Mucosa of descending colon (tissue), 3 donors: ENCODE measurements at regions not wholly inside any gene's neighbourhood (a gene's known extent, or its start where the extent isn't known, plus 50 kb on each side); places are given as distances from the start of the nearest gene placed in this dataset.

Source experiments
- ATAC-seq: fragments of 200-7000 bp; cut with Tn5 transposase; one replicate; pipeline ENCODE4 v1.9.1; 2020; ENCODE audit warnings: mild to moderate bottlenecking, moderate library complexity
- DNase-seq, 3 donors: peaks; one replicate each; pipeline ENCODE4 v3.0.0-alpha.2; 2020
- H3K36me3 ChIP-seq: fragments of 200-600 bp; one replicate; pipeline ENCODE4 v1.8.0; 2021; ENCODE audit warnings: low read depth, mild to moderate bottlenecking
- H3K4me1 ChIP-seq: fragments of 200-600 bp; one replicate; pipeline ENCODE4 v1.8.0; 2021; ENCODE audit warnings: low read depth, mild to moderate bottlenecking
- H3K4me3 ChIP-seq: fragments of 200-600 bp; one replicate; pipeline ENCODE4 v1.8.0; 2021; ENCODE audit warnings: mild to moderate bottlenecking
- H3K9me3 ChIP-seq: fragments of 200-600 bp; one replicate; pipeline ENCODE4 v1.8.0; 2021; ENCODE audit warnings: mild to moderate bottlenecking
- intact Hi-C, 2 donors: fragments of 100-400 bp; cut with DNase I in 1 of 2; cut with micrococcal nuclease in 1 of 2; formaldehyde crosslinking; loops; one replicate each; pipeline versions ENCODE4 v1.11.0 to v1.11.1; 2022; cut with DNase I, micrococcal nuclease
- TF ChIP-seq, protein P1 (sequence below): fragments of 200-600 bp; IDR thresholded peaks from one replicate; pipeline ENCODE4 v1.8.0; 2022; ENCODE audit warnings: antibody characterized with exemption, mild to moderate bottlenecking
- donor health status: DM: no; HTN: no; CAD: no; lungs with moderate emphysema.
- donor health status: DM: no; HTN: no; CAD: no.
- donor health status: DM: no; HTN: yes; CAD: no.

DNA sequence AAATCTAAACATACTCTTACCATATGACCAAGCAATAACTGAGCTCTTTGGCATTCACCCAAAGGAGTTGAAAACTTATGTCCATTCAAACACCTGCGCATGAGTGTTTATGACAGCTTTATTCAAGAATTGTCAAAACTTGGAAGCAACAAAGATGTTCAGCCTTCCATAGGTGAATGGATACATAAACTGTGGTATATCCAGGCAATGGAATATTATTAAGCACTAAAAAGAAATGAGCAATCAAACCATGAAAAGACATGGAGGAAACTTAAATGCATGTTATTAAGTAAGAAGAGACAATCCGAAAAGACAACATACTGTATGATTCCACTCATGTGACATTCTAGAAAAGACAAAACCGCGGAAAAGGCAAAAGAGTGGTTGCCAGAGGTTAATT is 312.0 kb upstream of the TMC3 start:
- TF ChIP-seq, protein P1, sequence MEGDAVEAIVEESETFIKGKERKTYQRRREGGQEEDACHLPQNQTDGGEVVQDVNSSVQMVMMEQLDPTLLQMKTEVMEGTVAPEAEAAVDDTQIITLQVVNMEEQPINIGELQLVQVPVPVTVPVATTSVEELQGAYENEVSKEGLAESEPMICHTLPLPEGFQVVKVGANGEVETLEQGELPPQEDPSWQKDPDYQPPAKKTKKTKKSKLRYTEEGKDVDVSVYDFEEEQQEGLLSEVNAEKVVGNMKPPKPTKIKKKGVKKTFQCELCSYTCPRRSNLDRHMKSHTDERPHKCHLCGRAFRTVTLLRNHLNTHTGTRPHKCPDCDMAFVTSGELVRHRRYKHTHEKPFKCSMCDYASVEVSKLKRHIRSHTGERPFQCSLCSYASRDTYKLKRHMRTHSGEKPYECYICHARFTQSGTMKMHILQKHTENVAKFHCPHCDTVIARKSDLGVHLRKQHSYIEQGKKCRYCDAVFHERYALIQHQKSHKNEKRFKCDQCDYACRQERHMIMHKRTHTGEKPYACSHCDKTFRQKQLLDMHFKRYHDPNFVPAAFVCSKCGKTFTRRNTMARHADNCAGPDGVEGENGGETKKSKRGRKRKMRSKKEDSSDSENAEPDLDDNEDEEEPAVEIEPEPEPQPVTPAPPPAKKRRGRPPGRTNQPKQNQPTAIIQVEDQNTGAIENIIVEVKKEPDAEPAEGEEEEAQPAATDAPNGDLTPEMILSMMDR = no peak
- Histone ChIP-seq H3K36me3 (no peaks in the 10 kb centered on the region), H3K4me1 (no peaks in the 10 kb centered on the region), H3K9me3 (peaks cover 2% of the 10 kb centered on the region), H3K4me3 (no peak overlapping the region)
- ATAC-seq = no peak
- DNase-seq = no peak
- intact Hi-C loops = no loop called here

- TF ChIP-seq, protein P1 = no peak
- DNase-seq (no peak), ATAC-seq (no peak)
- Histone ChIP-seq H3K9me3 (peaks cover 2% of the 10 kb centered on the region), H3K36me3 (no peaks in the 10 kb centered on the region), H3K4me1 (no peaks in the 10 kb centered on the region), H3K4me3 (no peak overlapping the region)
- intact Hi-C loops = no loop called here
Observed at GRCh38 chr15:81685237-81685636, 311.2 kb upstream of the TMC3 start.

DNA sequence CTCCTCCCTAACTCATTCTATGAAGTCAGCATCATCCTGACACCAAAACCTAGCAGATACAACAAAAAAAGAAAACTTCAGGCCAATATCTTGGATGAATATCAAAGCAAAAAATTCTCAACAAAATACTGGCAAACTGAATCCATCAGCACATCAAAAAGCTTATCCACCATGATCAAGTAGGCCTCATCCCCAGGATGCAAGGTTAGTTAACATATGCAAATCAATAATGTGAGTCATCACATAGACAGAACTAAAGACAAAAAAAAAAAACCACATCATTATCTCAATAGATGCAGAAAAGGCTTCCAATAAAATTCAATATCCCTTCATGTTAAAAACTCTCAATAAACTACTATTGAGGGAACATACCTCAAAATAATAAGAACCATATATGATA is 306.8 kb upstream of the TMC3 start:
- DNase-seq = no peak
- TF ChIP-seq, protein P1 = no peak
- H3K9me3 ChIP-seq = no peaks in the 10 kb centered on the region
- no peaks in the 10 kb centered on the region for H3K36me3 ChIP-seq
- intact Hi-C loops = no loop called here
- H3K4me3 ChIP-seq = no peak overlapping the region
- ATAC-seq = no peak
- no peaks in the 10 kb centered on the region for H3K4me1 ChIP-seq

DNA sequence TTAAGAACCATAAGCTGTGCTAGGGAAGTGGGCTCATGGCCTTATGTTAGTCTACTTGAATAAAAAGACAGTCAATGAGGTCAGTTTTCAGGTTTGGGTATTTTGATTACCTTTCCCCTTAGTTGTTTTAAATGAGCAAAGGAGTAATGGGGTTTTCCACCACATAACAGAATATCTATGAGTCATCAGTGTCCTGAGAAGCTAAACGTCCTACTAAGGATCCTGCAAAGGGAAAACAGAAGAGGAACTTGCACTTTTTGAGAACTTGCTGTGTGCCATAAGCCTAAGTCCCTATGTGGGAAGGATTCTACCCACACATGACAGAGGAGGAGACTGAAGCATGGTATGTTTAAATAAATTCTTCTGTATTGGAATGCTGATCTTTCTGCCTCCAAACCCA is 292.8 kb upstream of the TMC3 start:
- Histone ChIP-seq H3K9me3 (no peaks in the 10 kb centered on the region), H3K4me3 (no peak overlapping the region), H3K4me1 (no peaks in the 10 kb centered on the region), H3K36me3 (no peaks in the 10 kb centered on the region)
- DNase-seq (no peak), ATAC-seq (no peak)
- TF ChIP-seq, protein P1 = no peak
- intact Hi-C loops = no loop called here

DNA sequence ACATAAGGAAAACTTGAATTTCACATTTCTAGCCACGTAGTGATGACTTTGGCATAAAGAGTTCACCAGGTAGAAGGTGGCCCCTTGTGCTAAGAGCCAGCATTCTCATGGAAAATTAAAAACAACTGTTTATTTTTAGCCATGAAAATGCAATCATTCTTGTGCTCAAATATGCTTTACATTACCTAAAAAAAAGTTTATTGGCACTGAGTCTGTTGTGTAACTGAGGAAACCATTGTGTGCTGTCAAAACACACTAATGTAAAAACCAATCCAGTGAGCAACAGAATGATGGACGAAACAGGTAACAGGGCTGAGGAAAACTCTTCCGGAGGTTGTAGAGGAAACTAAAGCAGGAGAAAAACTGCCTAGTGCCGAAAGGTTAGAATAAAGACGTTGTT is 287.0 kb upstream of the TMC3 start:
- TF ChIP-seq, protein P1 = no peak
- no peaks in the 10 kb centered on the region for H3K36me3 ChIP-seq
- intact Hi-C loops = no loop called here
- ATAC-seq (no peak), DNase-seq (no peak)
- H3K4me3 ChIP-seq = no peak overlapping the region
- no peaks in the 10 kb centered on the region for H3K9me3 ChIP-seq
- no peaks in the 10 kb centered on the region for H3K4me1 ChIP-seq

DNA sequence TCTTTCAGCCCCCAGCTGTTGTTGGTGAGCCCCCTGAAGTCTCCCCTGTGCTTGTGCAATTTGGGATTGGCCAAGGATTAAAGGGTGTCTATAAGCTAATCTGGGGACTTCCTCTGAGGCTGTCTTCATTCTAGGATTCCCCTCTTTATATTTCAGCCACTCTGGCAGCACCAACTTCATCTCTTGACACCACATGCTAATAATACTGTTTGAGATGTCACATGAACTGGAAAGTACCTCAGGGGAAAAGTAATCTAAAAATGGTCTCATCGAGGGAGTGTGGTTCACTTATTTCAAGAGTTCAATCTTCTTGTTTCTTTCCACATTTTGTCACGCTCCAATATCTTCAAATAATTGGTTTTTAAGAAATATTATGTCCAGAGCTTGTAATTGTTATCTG is 279.2 kb upstream of the TMC3 start:
- H3K4me1 ChIP-seq = no peaks in the 10 kb centered on the region
- no peaks in the 10 kb centered on the region for H3K36me3 ChIP-seq
- TF ChIP-seq, protein P1 = no peak
- ATAC-seq = no peak
- intact Hi-C loops = no loop called here
- no peak for DNase-seq
- peaks cover 6% of the 10 kb centered on the region for H3K9me3 ChIP-seq
- no peak overlapping the region for H3K4me3 ChIP-seq
